HG02763 (cell line): ENCODE measurements at regions not wholly inside any gene's neighbourhood (a gene's known extent, or its start where the extent isn't known, plus 50 kb on each side); places are given as distances from the start of the nearest gene placed in this dataset.

ENCODE experiments used
- ATAC-seq: cut with Tn5 transposase; IDR thresholded peaks from one replicate; pipeline ENCODE4 v1.9.1; 2021; ENCODE audit warnings: mild to moderate bottlenecking, moderate library complexity; ENCODE audit not compliant: unreplicated experiment

GRCh38 chr1:38352869-38353268 lies 306.3 kb upstream of the POU3F1 start:
- ATAC-seq: no peak

- ATAC-seq: no peak
Observed at GRCh38 chr1:38347446-38348175, 301.0 kb upstream of the POU3F1 start.

GRCh38 chr1:38344716-38345115 lies 298.1 kb upstream of the POU3F1 start:
- ATAC-seq: no peak

DNA sequence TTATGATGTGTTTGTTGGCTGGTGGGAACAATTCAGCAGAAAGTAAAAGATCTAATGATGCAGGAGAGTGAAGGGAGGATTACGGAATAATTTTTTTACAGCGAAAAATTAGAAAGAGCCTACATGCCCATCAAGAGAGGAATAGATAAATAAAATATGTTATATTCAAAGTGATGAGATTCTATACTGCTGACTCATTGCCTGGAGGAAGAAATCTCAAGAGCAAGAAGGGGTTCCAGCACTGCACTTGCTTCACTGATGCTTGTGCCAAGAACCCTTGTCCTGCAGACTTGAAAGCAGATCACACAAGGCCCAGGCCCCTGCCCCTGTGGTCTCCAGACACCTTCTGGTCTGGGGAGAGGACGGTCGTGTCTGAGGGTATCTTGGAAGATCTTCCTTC lies 295.1 kb upstream of the POU3F1 start:
- no peak for ATAC-seq

DNA sequence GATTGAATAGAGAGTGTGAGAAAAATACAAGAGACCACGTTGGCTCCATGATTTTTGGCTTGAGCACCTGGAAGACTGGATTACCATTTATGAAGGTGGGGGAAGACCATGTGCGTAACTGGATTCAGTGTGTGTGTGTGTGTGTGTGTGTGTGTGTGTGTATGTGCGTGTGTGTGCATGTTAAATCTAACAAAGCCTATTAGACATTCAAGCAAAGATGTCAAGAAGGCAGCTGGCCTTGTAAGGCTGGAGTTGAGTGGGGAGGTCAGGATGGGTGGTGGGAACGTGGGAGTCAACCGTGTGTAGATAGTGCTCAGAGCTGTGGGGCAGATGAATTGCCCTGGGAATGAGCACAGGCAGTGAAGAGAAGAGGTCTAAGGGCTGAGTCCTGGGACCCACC lies 293.8 kb upstream of the POU3F1 start:
- no peak for ATAC-seq

GRCh38 chr1:38337711-38338110 lies 291.1 kb upstream of the POU3F1 start:
- ATAC-seq: no peak

DNA sequence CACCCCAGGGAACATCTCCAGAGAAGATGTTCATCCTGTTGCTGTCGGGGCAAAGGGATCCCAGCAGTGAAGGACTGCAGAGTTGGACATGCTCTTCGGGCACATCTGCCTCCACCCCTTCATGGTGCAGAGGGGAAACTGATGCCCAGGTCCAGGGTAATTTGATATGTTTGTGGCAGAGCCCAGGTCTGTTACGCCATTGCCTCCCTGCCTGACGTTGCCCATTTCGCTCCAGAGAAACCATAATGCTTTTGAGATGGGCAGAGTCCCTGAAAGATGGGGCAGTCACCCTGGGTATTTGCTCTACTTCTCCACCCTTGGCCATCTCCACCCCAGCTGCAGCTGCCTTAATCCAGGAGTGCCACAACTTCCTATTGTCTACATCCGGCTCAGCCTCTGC lies 290.4 kb upstream of the POU3F1 start:
- no peak for ATAC-seq

DNA sequence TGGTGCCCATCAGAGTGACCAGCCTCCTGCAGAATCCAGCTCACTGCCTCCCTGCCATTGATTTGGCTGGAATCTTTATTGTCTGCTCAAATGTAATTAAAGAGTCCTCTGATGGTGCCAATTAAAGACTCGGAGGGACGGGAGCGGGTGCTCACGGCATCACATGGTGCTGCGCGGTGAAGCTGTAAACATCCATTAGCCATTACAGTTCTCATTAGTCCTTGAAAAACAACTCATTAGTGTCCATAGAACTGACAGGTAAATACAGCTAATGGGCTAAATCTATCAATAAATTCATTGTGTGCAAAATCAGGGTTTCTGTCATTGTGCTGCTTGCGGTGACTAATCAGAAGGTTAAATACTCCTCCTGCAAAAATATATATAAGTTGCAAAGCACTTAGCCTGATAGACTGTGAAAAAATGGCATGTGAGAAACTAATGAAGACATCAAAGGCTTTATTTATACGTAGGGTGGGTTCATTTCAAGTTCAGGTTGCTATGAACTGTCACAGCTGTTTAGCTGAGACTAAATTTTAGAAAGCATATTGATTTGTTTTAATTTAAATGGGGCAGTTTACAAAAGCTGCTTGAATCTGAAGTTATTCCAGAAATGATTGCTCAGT lies 289.8 kb upstream of the POU3F1 start:
- ATAC-seq: no peak

GRCh38 chr1:38334930-38335592 lies 288.5 kb upstream of the POU3F1 start:
- ATAC-seq: no peak

DNA sequence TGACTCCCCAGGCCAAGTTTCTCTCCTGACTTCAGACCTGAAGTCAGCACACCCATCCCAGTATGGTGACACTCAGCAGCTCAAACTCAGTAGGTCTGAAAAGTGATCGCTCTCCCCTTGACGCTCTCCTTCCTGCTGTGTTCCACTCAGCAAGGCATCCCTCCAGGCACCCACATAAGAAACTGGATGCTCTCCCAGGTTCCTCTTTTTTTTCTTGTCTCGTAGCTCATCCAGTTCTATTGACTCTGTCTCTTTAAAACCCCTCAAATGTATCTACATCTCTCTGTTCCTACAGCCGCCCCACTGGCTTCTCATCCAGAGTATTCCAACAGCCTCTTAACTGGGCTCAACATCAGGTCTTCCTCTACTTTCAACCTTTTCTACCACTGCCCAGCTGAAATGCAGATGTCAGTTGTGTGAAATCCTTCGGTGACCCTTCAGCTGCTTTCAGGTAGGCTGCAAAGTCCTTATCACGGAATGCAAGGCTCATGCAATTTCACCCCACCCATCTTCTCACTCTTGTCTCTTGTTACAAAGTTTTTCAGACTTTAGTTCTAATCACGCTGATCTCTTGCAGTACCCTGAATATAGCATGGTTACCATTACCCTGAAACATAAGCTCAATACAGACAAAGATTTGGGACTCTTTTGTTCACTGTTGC lies 286.2 kb upstream of the POU3F1 start:
- no peak for ATAC-seq

- no peak for ATAC-seq
Observed at GRCh38 chr1:38331496-38332210, 285.1 kb upstream of the POU3F1 start.

DNA sequence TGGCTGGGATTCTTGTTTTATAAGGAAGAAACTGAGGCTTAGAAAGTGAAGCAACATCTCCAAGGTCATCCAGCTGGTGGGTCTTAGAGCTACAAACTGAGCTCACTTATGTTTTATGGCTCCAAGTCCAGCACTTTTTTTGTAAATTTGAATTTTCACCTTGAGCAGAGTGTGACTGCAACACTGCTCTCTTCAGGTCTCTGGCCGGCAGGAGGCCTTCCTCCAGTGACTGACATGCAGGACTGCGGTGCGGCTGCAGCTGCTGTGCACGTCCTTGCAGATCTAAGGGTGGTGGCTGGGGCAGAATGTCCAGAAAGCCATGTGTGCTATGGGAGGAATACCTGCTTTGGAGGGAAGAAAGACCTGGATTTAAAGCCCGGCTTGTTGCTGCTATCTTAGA lies 284.2 kb upstream of the POU3F1 start:
- no peak for ATAC-seq

DNA sequence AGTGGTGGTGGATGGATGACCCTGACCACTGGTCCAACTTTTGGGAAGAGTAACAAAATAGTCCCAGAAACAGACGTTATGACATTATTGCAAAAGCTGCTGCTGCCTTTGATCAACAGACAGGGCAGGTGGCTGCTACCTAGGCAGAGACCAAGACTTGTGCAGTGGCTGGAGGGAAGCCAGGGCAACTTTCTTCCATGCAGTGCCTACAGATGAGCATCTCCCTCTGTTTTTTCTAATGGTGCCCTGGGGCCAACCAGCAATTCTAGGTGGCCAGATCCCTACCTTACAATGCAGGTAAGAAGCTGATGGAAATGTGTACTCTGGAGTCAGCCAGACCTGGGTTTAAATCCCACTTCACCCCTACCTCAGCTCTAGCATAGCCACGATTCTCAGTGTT lies 283.1 kb upstream of the POU3F1 start:
- ATAC-seq: no peak

DNA sequence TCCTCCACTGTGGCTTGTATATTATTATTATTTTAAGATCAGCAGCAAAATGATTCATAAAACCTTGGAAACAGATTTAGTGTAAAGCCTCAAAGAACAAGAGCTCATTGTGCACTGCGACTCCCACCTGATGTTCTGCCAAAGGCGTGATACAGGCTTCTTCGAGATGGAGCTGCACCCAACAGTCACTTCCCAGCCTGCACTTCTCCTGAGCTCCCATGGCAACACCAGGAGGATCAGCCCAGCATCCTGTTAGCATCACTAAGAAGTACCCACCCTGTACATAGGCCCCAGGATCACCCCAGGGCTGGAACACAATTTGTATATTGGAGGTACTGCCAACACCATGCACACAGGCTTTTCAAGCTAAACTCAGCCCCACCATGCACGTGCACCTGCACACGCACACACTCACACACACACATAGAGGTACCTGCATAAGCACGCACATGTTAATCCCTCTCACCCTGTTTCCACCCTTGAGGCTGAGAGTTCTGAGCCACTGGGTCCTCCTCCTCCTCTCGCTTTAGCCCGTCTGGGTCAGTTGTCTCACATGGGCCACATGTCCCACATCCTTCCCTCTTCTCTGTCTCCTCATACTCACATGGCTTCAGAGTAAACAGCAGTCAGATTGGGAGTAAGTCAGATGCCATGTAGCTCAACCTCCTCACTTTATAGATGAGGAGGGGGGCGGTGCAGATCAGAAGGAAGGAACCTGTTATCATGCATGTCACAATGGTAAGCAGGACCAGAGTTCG lies 281.9 kb upstream of the POU3F1 start:
- no peak for ATAC-seq

DNA sequence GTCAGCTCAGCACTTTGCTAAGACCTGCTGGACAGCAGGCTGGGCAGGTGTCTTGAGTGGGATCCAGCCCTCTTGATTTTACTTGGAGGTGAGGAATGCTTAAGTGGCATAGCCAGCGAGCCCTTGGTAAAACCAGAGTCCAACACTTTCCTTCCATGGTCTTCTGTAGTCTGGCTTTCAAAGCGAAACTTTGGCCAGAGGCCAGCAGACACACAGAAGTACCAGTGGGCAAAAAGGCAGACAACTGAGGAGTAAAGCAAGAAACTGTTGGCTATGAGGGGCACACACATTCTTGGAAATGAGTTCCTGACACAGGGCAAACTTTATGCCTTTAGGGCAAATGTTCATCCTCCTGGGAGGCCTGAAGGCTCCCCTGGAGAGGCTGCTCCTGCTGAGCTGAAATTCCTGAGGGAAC lies 281.0 kb upstream of the POU3F1 start:
- no peak for ATAC-seq

DNA sequence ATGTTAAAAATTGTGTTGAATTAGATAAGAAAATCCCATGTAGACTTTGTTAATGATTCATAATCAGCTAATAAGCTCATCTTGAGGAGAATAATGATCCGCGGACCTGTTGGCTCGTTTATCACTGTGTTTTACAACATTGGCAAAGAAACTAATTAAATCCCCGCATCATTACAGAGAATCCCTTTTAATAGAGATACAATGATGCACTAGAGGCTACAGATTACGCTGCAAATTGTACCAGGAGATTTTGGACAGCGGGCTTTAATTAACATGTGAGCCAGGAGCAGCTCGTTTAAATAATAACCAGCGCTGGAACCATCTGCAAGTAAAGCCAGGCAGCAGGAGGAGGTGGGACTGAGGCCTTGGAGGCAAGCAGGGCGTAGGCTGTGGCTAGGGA lies 280.3 kb upstream of the POU3F1 start:
- ATAC-seq: no peak

- no peak for ATAC-seq
Observed at GRCh38 chr1:38326135-38326534, 279.5 kb upstream of the POU3F1 start.

GRCh38 chr1:38312753-38313152 lies 266.2 kb upstream of the POU3F1 start:
- ATAC-seq: no peak

GRCh38 chr1:38310079-38310478 lies 263.5 kb upstream of the POU3F1 start:
- ATAC-seq: no peak

- ATAC-seq: no peak
Observed at GRCh38 chr1:38308780-38309179, 262.2 kb upstream of the POU3F1 start.
